ENCODE measurements at regions not wholly inside any gene's neighbourhood (a gene's known extent, or its start where the extent isn't known, plus 50 kb on each side); places are given as distances from the start of the nearest gene placed in this dataset.

GRCh38 chr20:17161673-17162481 is 65.0 kb upstream of the PCSK2 start:
- H3K36me3 ChIP-seq: no peaks in the 10 kb centered on the region
- TF ChIP-seq POLR2A (IDR thresholded peaks at IDR 0.05) (no peak), EP300 (IDR thresholded peaks at IDR 0.05) (no peak), CTCF (IDR thresholded peaks at IDR 0.05) (no peak), POLR2AphosphoS5 (IDR thresholded peaks at IDR 0.05) (no peak)
- H3K4me1 ChIP-seq: no peaks in the 10 kb centered on the region
- no peaks in the 10 kb centered on the region for H3K27me3 ChIP-seq
- ATAC-seq (ENCODE audit: low FRiP score in 2 of 2) (no peak), DNase-seq (no peak)
- H3K4me3 ChIP-seq: no peak overlapping the region
- 54 to 64% methylated on average over 6 of the region's 6 CpGs for WGBS, 2 donors
- no peak overlapping the region for H3K27ac ChIP-seq
- H3K9me3 ChIP-seq: no peaks in the 10 kb centered on the region

- H3K36me3 ChIP-seq: no peaks in the 10 kb centered on the region
- TF ChIP-seq POLR2AphosphoS5 (IDR thresholded peaks at IDR 0.05) (no peak), POLR2A (IDR thresholded peaks at IDR 0.05) (no peak), CTCF (IDR thresholded peaks at IDR 0.05) (no peak), EP300 (IDR thresholded peaks at IDR 0.05) (no peak)
- H3K9me3 ChIP-seq: no peaks in the 10 kb centered on the region
- no peaks in the 10 kb centered on the region for H3K4me1 ChIP-seq
- no peak overlapping the region for H3K27ac ChIP-seq
- H3K4me3 ChIP-seq: no peak overlapping the region
- 60 to 71% methylated on average over 4 of the region's 4 CpGs for WGBS, 2 donors
- no peak for ATAC-seq (ENCODE audit: low FRiP score in 2 of 2)
- H3K27me3 ChIP-seq: no peaks in the 10 kb centered on the region
- DNase-seq: no peak
Measured at GRCh38 chr20:17168026-17168612, 58.7 kb upstream of the PCSK2 start.

- no peak for DNase-seq
- Histone ChIP-seq H3K27me3 (no peaks in the 10 kb centered on the region), H3K4me3 (no peak overlapping the region), H3K4me1 (no peaks in the 10 kb centered on the region), H3K9me3 (no peaks in the 10 kb centered on the region), H3K27ac (no peak overlapping the region), H3K36me3 (no peaks in the 10 kb centered on the region)
- TF ChIP-seq CTCF (IDR thresholded peaks at IDR 0.05): no peak
- no peak for TF ChIP-seq POLR2A (IDR thresholded peaks at IDR 0.05)
- TF ChIP-seq EP300 (IDR thresholded peaks at IDR 0.05): no peak
- TF ChIP-seq POLR2AphosphoS5 (IDR thresholded peaks at IDR 0.05): no peak
- ATAC-seq (ENCODE audit: low FRiP score in 2 of 2): no peak
- WGBS, 2 donors: 34 to 42% methylated on average over 5 of the region's 5 CpGs
Measured at GRCh38 chr20:17169585-17170136, 57.2 kb upstream of the PCSK2 start.

GRCh38 chr20:17171746-17172280 is 55.0 kb upstream of the PCSK2 start:
- Histone ChIP-seq H3K27me3 (no peaks in the 10 kb centered on the region), H3K4me1 (no peaks in the 10 kb centered on the region), H3K9me3 (no peaks in the 10 kb centered on the region), H3K36me3 (no peaks in the 10 kb centered on the region), H3K4me3 (no peak overlapping the region), H3K27ac (no peak overlapping the region)
- no peak for DNase-seq
- no peak for ATAC-seq (ENCODE audit: low FRiP score in 2 of 2)
- no peak for TF ChIP-seq POLR2AphosphoS5 (IDR thresholded peaks at IDR 0.05)
- no peak for TF ChIP-seq POLR2A (IDR thresholded peaks at IDR 0.05)
- no peak for TF ChIP-seq EP300 (IDR thresholded peaks at IDR 0.05)
- no peak for TF ChIP-seq CTCF (IDR thresholded peaks at IDR 0.05)
- 71 to 75% methylated on average over 3 of the region's 3 CpGs for WGBS, 2 donors

Measured in upper lobe of left lung (tissue), 6 donors.